ENCODE measurements at regions not wholly inside any gene's neighbourhood (a gene's known extent, or its start where the extent isn't known, plus 50 kb on each side); places are given as distances from the start of the nearest gene placed in this dataset.

DNA sequence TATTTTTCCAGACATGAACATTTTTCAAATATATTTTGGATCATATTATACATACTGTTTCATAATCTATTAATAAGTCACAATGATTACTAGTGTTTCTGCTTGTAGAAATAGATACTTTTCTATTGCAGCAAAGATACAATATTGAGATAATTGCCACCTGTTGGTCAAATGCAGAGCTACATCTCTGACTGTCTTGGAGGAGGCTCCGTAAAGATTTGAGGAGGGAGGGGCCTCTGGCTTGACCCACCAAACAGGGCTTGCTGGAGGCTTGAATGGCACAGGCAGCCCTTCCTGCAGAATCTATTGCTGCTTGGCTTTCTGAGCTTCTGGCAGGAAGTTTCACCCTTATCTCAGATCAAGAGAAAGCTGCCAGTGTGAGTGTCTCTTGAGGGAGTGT is 99.3 kb upstream of the ARMCX2 start:
- H3K36me3 ChIP-seq (replicated peaks in 1 of 2) = no peaks in the 10 kb centered on the region
- DNase-seq = peak; percentile 21 to 75 (median 55)
- no peak overlapping the region for H3K27ac ChIP-seq
- no peaks in the 10 kb centered on the region for H3K4me1 ChIP-seq (replicated peaks in 1 of 2)
- no peaks in the 10 kb centered on the region for H3K9me3 ChIP-seq (replicated peaks in 1 of 3)
- no peak overlapping the region for H3K4me3 ChIP-seq
- WGBS, 4 donors = 0 to 8% (median 0%) methylated on average over 1 of the region's 1 CpG
- TF ChIP-seq POLR2A (IDR thresholded peaks at IDR 0.05) = no peak
- TF ChIP-seq, protein P1, sequence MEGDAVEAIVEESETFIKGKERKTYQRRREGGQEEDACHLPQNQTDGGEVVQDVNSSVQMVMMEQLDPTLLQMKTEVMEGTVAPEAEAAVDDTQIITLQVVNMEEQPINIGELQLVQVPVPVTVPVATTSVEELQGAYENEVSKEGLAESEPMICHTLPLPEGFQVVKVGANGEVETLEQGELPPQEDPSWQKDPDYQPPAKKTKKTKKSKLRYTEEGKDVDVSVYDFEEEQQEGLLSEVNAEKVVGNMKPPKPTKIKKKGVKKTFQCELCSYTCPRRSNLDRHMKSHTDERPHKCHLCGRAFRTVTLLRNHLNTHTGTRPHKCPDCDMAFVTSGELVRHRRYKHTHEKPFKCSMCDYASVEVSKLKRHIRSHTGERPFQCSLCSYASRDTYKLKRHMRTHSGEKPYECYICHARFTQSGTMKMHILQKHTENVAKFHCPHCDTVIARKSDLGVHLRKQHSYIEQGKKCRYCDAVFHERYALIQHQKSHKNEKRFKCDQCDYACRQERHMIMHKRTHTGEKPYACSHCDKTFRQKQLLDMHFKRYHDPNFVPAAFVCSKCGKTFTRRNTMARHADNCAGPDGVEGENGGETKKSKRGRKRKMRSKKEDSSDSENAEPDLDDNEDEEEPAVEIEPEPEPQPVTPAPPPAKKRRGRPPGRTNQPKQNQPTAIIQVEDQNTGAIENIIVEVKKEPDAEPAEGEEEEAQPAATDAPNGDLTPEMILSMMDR (IDR thresholded peaks at IDR 0.05) = peak; percentile 29 to 57 (median 52)
- H3K27me3 ChIP-seq = no peaks in the 10 kb centered on the region
- intact Hi-C loops (cut with DNase I) = no loop called here

DNA sequence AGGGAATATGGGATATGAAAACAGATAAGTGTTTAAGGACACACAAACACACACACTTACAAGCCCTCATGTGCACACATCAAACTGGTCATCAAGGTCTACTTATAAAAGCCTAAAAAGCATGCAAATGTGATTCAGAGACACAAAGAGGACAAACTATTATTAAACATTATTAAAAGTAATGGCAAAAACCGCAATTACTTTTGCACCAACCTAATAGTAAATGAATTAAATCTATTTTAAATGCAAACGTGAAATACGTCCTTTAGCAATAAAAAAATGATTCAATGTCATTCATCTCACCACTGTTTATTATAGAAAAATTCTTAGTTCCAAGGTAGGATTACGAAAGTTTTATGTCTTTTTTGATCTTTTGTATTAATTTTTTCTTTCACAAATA is 91.1 kb upstream of the ARMCX2 start:
- H3K36me3 ChIP-seq (replicated peaks in 1 of 2) = no peaks in the 10 kb centered on the region
- TF ChIP-seq, protein P1 (IDR thresholded peaks at IDR 0.05) = no peak
- TF ChIP-seq POLR2A (IDR thresholded peaks at IDR 0.05) = no peak
- intact Hi-C loops (cut with DNase I) = no loop called here
- WGBS, 4 donors = 59 to 84% (median 71%) methylated on average over 4 of the region's 4 CpGs
- H3K27ac ChIP-seq = no peak overlapping the region
- H3K4me3 ChIP-seq = no peak overlapping the region
- H3K27me3 ChIP-seq = peaks cover 18% of the 10 kb centered on the region
- H3K4me1 ChIP-seq (replicated peaks in 1 of 2) = no peaks in the 10 kb centered on the region
- no peak for DNase-seq
- no peaks in the 10 kb centered on the region for H3K9me3 ChIP-seq (replicated peaks in 1 of 3)

- Histone ChIP-seq H3K36me3 (replicated peaks in 1 of 2) (no peaks in the 10 kb centered on the region), H3K4me1 (replicated peaks in 1 of 2) (no peaks in the 10 kb centered on the region), H3K27ac (peak overlapping the region in 2 of 5 donors; percentile 9 to 11), H3K27me3 (peaks cover 18% of the 10 kb centered on the region), H3K9me3 (replicated peaks in 1 of 3) (no peaks in the 10 kb centered on the region), H3K4me3 (no peak overlapping the region)
- no peak for DNase-seq
- WGBS, 4 donors = 37 to 49% (median 42%) methylated on average over 3 of the region's 3 CpGs
- intact Hi-C loops (cut with DNase I) = no loop called here
- TF ChIP-seq, protein P1 (IDR thresholded peaks at IDR 0.05) = no peak
- no peak for TF ChIP-seq POLR2A (IDR thresholded peaks at IDR 0.05)
Observed at GRCh38 chrX:101749436-101749835, 89.8 kb upstream of the ARMCX2 start.

- TF ChIP-seq, protein P1 (IDR thresholded peaks at IDR 0.05) = no peak
- no peak for TF ChIP-seq POLR2A (IDR thresholded peaks at IDR 0.05)
- H3K9me3 ChIP-seq (replicated peaks in 1 of 3) = no peaks in the 10 kb centered on the region
- WGBS, 4 donors = 17 to 44% (median 35%) methylated on average over 3 of the region's 3 CpGs
- no peak overlapping the region for H3K27ac ChIP-seq
- no peaks in the 10 kb centered on the region for H3K4me1 ChIP-seq (replicated peaks in 1 of 2)
- H3K27me3 ChIP-seq = peaks cover 9% of the 10 kb centered on the region
- H3K36me3 ChIP-seq (replicated peaks in 1 of 2) = no peaks in the 10 kb centered on the region
- H3K4me3 ChIP-seq = no peak overlapping the region
- intact Hi-C loops (cut with DNase I) = no loop called here
- no peak for DNase-seq
Observed at GRCh38 chrX:101745046-101745445, 85.4 kb upstream of the ARMCX2 start.
